Suprapubic skin (tissue), 4 donors: ENCODE measurements at regions not wholly inside any gene's neighbourhood (a gene's known extent, or its start where the extent isn't known, plus 50 kb on each side); places are given as distances from the start of the nearest gene placed in this dataset.
"Not testable (repeated sequence)": the region's sequence is repeated elsewhere in the genome, so short reads cannot be mapped to it uniquely, and the experiment has no call there.

Experiments used
- EP300 ChIP-seq: sonication (generic); formaldehyde crosslinking; IDR thresholded peaks from one replicate; pipeline ENCODE4 v1.6.1; 2017; ENCODE audit warnings: antibody characterized with exemption
- POLR2A ChIP-seq, 2 donors: fragments of 450-650 bp; IDR thresholded peaks; one replicate each; pipeline ENCODE4 v1.6.1; 2017; ENCODE audit warnings: antibody characterized with exemption in 2 of 2, mild to moderate bottlenecking in 2 of 2, moderate library complexity in 2 of 2
- POLR2AphosphoS5 ChIP-seq, 3 donors: sonication (generic); formaldehyde crosslinking; IDR thresholded peaks; one replicate each; pipeline ENCODE4 v1.6.1; 2017; ENCODE audit warnings: antibody characterized with exemption in 3 of 3
- TF ChIP-seq, protein P1 (sequence below), 2 donors: fragments of 200-600 bp in 1 of 2; fragments of 450-650 bp in 1 of 2; sonication (generic) in 1 of 2; IDR thresholded peaks; one replicate each; pipeline ENCODE4 v1.5.1; 2016 to 2019; ENCODE audit warnings: antibody characterized with exemption in 2 of 2, mild to moderate bottlenecking in 1 of 2, moderate library complexity in 1 of 2

DNA sequence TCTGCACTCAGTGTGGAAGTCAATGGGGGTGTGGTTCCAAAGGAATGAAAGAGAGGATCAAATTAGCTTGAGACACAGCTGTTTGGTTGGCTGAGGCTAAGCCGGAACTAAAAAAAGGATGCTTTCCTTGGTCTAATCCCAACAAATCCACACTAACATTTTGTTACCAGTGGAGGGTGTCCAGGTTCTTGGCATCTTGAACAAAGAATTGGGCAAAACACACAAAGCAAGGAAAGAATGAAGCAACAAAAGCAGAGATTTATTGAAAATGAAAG lies 278.6 kb upstream of the PLET1 start:
- TF ChIP-seq, protein P1, sequence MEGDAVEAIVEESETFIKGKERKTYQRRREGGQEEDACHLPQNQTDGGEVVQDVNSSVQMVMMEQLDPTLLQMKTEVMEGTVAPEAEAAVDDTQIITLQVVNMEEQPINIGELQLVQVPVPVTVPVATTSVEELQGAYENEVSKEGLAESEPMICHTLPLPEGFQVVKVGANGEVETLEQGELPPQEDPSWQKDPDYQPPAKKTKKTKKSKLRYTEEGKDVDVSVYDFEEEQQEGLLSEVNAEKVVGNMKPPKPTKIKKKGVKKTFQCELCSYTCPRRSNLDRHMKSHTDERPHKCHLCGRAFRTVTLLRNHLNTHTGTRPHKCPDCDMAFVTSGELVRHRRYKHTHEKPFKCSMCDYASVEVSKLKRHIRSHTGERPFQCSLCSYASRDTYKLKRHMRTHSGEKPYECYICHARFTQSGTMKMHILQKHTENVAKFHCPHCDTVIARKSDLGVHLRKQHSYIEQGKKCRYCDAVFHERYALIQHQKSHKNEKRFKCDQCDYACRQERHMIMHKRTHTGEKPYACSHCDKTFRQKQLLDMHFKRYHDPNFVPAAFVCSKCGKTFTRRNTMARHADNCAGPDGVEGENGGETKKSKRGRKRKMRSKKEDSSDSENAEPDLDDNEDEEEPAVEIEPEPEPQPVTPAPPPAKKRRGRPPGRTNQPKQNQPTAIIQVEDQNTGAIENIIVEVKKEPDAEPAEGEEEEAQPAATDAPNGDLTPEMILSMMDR (IDR thresholded peaks at IDR 0.05) = not testable (repeated sequence)
- TF ChIP-seq POLR2A (IDR thresholded peaks at IDR 0.05); POLR2AphosphoS5 (IDR thresholded peaks at IDR 0.05); EP300: not testable (repeated sequence)
